Hepatocyte (in vitro differentiated cells): ENCODE measurements at regions not wholly inside any gene's neighbourhood (a gene's known extent, or its start where the extent isn't known, plus 50 kb on each side); places are given as distances from the start of the nearest gene placed in this dataset.

ENCODE experiments used
- DNase-seq: peaks from one replicate; pipeline ENCODE4 v3.0.0-alpha.2; 2016; ENCODE audit warnings: low spot score
- H2AFZ ChIP-seq: fragments of 200-600 bp; sonication (generic); 2 replicates; pipeline ENCODE4 v1.6.0; 2016; ENCODE audit warnings: antibody characterized with exemption, mild to moderate bottlenecking
- H3K27ac ChIP-seq: fragments of 200-600 bp; sonication (generic); 2 replicates; pipeline ENCODE4 v1.5.1; 2016; ENCODE audit warnings: mild to moderate bottlenecking
- H3K27me3 ChIP-seq: fragments of 200-600 bp; sonication (generic); 2 replicates; pipeline ENCODE4 v1.6.1; 2016
- H3K36me3 ChIP-seq: fragments of 200-600 bp; sonication (generic); replicated peaks from 2 replicates; pipeline ENCODE4 v1.5.1; 2016; ENCODE audit warnings: low read depth; ENCODE audit not compliant: insufficient read depth
- H3K4me1 ChIP-seq: fragments of 200-600 bp; sonication (generic); 2 replicates; pipeline ENCODE4 v1.5.1; 2016; ENCODE audit warnings: mild to moderate bottlenecking, moderate library complexity; ENCODE audit not compliant: insufficient read depth
- H3K4me2 ChIP-seq: fragments of 200-600 bp; sonication (generic); 2 replicates; pipeline ENCODE4 v1.6.0; 2016
- H3K4me3 ChIP-seq: fragments of 200-600 bp; sonication (generic); 2 replicates; pipeline ENCODE4 v1.5.1; 2016; ENCODE audit warnings: mild to moderate bottlenecking
- H3K79me2 ChIP-seq: fragments of 200-600 bp; sonication (generic); 2 replicates; pipeline ENCODE4 v1.6.0; 2017; ENCODE audit warnings: mild to moderate bottlenecking
- H3K9me2 ChIP-seq: fragments of 200-600 bp; sonication (generic); replicated peaks from 2 replicates; pipeline ENCODE4 v1.6.0; 2017; ENCODE audit warnings: mild to moderate bottlenecking; ENCODE audit not compliant: insufficient read depth
- H3K9me3 ChIP-seq: fragments of 200-600 bp; sonication (generic); 2 replicates; pipeline ENCODE4 v1.5.1; 2016; ENCODE audit warnings: low read depth, mild to moderate bottlenecking
- H4K20me1 ChIP-seq: fragments of 200-600 bp; sonication (generic); 2 replicates; pipeline ENCODE4 v1.6.0; 2016; ENCODE audit warnings: mild to moderate bottlenecking; ENCODE audit not compliant: insufficient read depth, poor library complexity, severe bottlenecking
- EZH2 ChIP-seq: fragments of 200-600 bp; sonication (generic); IDR thresholded peaks from 2 replicates; pipeline ENCODE4 v1.6.1; 2016; ENCODE audit warnings: antibody characterized with exemption, mild to moderate bottlenecking, borderline replicate concordance
- EZH2phosphoT487 ChIP-seq: fragments of 200-600 bp; sonication (generic); IDR thresholded peaks from one replicate; pipeline ENCODE4 v1.6.1; 2018; ENCODE audit warnings: antibody characterized with exemption, mild to moderate bottlenecking, low read depth, moderate library complexity; ENCODE audit not compliant: unreplicated experiment, severe bottlenecking
- WGBS: methylation state at CpG from one replicate; pipeline ENCODE4 v1.1.6; 2016; ENCODE audit warnings: low lambda C conversion rate; ENCODE audit errors: missing lambda C conversion rate; 5-methylcytosine and 5-hydroxymethylcytosine counted together
- TF ChIP-seq, protein P1 (sequence below): fragments of 200-600 bp; sonication (generic); IDR thresholded peaks from 2 replicates; pipeline ENCODE4 v1.5.1; 2016; ENCODE audit warnings: antibody characterized with exemption, mild to moderate bottlenecking; ENCODE audit not compliant: poor library complexity

- no peak overlapping the region for H3K27ac ChIP-seq
- no peaks in the 10 kb centered on the region for H3K9me3 ChIP-seq
- no peaks in the 10 kb centered on the region for H3K27me3 ChIP-seq
- no peak overlapping the region for H3K4me2 ChIP-seq
- no peak overlapping the region for H2AFZ ChIP-seq
- H3K79me2 ChIP-seq: no peaks in the 10 kb centered on the region
- no peak for TF ChIP-seq EZH2phosphoT487
- TF ChIP-seq, protein P1, sequence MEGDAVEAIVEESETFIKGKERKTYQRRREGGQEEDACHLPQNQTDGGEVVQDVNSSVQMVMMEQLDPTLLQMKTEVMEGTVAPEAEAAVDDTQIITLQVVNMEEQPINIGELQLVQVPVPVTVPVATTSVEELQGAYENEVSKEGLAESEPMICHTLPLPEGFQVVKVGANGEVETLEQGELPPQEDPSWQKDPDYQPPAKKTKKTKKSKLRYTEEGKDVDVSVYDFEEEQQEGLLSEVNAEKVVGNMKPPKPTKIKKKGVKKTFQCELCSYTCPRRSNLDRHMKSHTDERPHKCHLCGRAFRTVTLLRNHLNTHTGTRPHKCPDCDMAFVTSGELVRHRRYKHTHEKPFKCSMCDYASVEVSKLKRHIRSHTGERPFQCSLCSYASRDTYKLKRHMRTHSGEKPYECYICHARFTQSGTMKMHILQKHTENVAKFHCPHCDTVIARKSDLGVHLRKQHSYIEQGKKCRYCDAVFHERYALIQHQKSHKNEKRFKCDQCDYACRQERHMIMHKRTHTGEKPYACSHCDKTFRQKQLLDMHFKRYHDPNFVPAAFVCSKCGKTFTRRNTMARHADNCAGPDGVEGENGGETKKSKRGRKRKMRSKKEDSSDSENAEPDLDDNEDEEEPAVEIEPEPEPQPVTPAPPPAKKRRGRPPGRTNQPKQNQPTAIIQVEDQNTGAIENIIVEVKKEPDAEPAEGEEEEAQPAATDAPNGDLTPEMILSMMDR: no peak
- no peak for TF ChIP-seq EZH2
- H3K9me2 ChIP-seq: no peaks in the 10 kb centered on the region
- H3K4me1 ChIP-seq: no peaks in the 10 kb centered on the region
- H3K36me3 ChIP-seq: no peaks in the 10 kb centered on the region
- no peak for DNase-seq
- no peaks in the 10 kb centered on the region for H4K20me1 ChIP-seq
- H3K4me3 ChIP-seq: no peak overlapping the region
These were observed 341.6 kb upstream of the HAND2 start for GRCh38 chr4:173871643-173872042.

GRCh38 chr4:173866322-173867026, 336.4 kb upstream of the HAND2 start:
- H3K36me3 ChIP-seq: no peaks in the 10 kb centered on the region
- DNase-seq: no peak
- 96% methylated on average over 3 of the region's 3 CpGs for WGBS
- no peaks in the 10 kb centered on the region for H4K20me1 ChIP-seq
- no peaks in the 10 kb centered on the region for H3K9me2 ChIP-seq
- TF ChIP-seq EZH2phosphoT487 (no peak), EZH2 (no peak)
- TF ChIP-seq, protein P1: no peak
- H3K4me1 ChIP-seq: no peaks in the 10 kb centered on the region
- H3K27me3 ChIP-seq: no peaks in the 10 kb centered on the region
- no peaks in the 10 kb centered on the region for H3K9me3 ChIP-seq
- no peak overlapping the region for H2AFZ ChIP-seq
- no peak overlapping the region for H3K4me2 ChIP-seq
- H3K4me3 ChIP-seq: no peak overlapping the region
- H3K79me2 ChIP-seq: no peaks in the 10 kb centered on the region
- no peak overlapping the region for H3K27ac ChIP-seq

GRCh38 chr4:173862754-173863153, 332.7 kb upstream of the HAND2 start:
- TF ChIP-seq EZH2: no peak
- TF ChIP-seq EZH2phosphoT487: no peak
- TF ChIP-seq, protein P1: no peak
- Histone ChIP-seq H3K27ac (no peak overlapping the region), H3K36me3 (no peaks in the 10 kb centered on the region), H3K4me2 (no peak overlapping the region), H3K4me1 (no peaks in the 10 kb centered on the region), H4K20me1 (no peaks in the 10 kb centered on the region), H2AFZ (no peak overlapping the region), H3K79me2 (no peaks in the 10 kb centered on the region), H3K4me3 (no peak overlapping the region), H3K9me2 (no peaks in the 10 kb centered on the region), H3K9me3 (no peaks in the 10 kb centered on the region), H3K27me3 (no peaks in the 10 kb centered on the region)
- 88% methylated on average over 3 of the region's 3 CpGs for WGBS
- DNase-seq: no peak

- no peak overlapping the region for H3K4me3 ChIP-seq
- H3K79me2 ChIP-seq: no peaks in the 10 kb centered on the region
- no peaks in the 10 kb centered on the region for H3K36me3 ChIP-seq
- H3K9me3 ChIP-seq: no peaks in the 10 kb centered on the region
- no peak overlapping the region for H3K4me2 ChIP-seq
- no peaks in the 10 kb centered on the region for H3K9me2 ChIP-seq
- WGBS: 63% methylated on average over 2 of the region's 2 CpGs
- no peak overlapping the region for H3K27ac ChIP-seq
- H3K4me1 ChIP-seq: no peaks in the 10 kb centered on the region
- DNase-seq: no peak
- no peak for TF ChIP-seq EZH2
- no peak for TF ChIP-seq EZH2phosphoT487
- TF ChIP-seq, protein P1: no peak
- no peak overlapping the region for H2AFZ ChIP-seq
- H3K27me3 ChIP-seq: no peaks in the 10 kb centered on the region
- no peaks in the 10 kb centered on the region for H4K20me1 ChIP-seq
These were observed 330.1 kb upstream of the HAND2 start for GRCh38 chr4:173860094-173860493.
